HEK293 (cell line): ENCODE measurements at regions not wholly inside any gene's neighbourhood (a gene's known extent, or its start where the extent isn't known, plus 50 kb on each side); places are given as distances from the start of the nearest gene placed in this dataset.

Experiments
- CTCF ChIA-PET: fragments of 350-600 bp; formaldehyde crosslinking; extraction: SDS; loops from one replicate; lab custom pipeline; 2021; ENCODE audit warnings: antibody characterized with exemption; lab: Yijun Ruan, JAX
- POLR2A ChIA-PET: fragments of 300-600 bp; formaldehyde crosslinking; extraction: SDS; loops from one replicate; lab custom pipeline; 2020; ENCODE audit warnings: antibody characterized with exemption, inconsistent platforms; lab: Yijun Ruan, JAX
- H3K27ac ChIP-seq: fragments of 200-500 bp; sonication (Bioruptor generic); 2 replicates; pipeline ENCODE4 v1.5.1; 2014; ENCODE audit warnings: low read depth, low read length, control low read depth, inconsistent platforms; ENCODE audit errors: extremely low read depth
- H3K36me3 ChIP-seq, 2 experiments: fragments of 200-500 bp in 1 of 2; sonication (Bioruptor generic) in 1 of 2; 1 replicate in 1 of 2; 2 replicates in 1 of 2; pipeline ENCODE4 v1.5.1; 2014 to 2017; ENCODE audit warnings: inconsistent platforms in 2 of 2, low read length in 2 of 2; ENCODE audit not compliant: control insufficient read depth in 2 of 2, insufficient read depth in 1 of 2
- H3K4me1 ChIP-seq: fragments of 200-500 bp; sonication (Bioruptor generic); 2 replicates; pipeline ENCODE4 v1.5.1; 2014; ENCODE audit warnings: mild to moderate bottlenecking, low read length, inconsistent platforms; ENCODE audit not compliant: control insufficient read depth, insufficient read depth
- H3K4me3 ChIP-seq: 2 replicates; pipeline ENCODE4 v1.5.1; 2011; ENCODE audit warnings: low read depth, mild to moderate bottlenecking, control low read depth, low read length, moderate library complexity
- H3K9me3 ChIP-seq: fragments of 200-500 bp; sonication (Bioruptor generic); 2 replicates; pipeline ENCODE4 v1.5.1; 2014; ENCODE audit warnings: low read depth, low read length, inconsistent platforms; ENCODE audit not compliant: control insufficient read depth, insufficient read depth
- GFI1B ChIP-seq: fragments of 450-650 bp; formaldehyde crosslinking; IDR thresholded peaks from 2 replicates; pipeline ENCODE4 v1.5.1; 2016; ENCODE audit warnings: missing biosample characterization, missing genetic modification characterization
- HOXC10 ChIP-seq: sonication (generic); formaldehyde crosslinking; IDR thresholded peaks from 2 replicates; pipeline ENCODE4 v1.8.1; 2023; ENCODE audit warnings: mild to moderate bottlenecking, missing genetic modification reagents
- SP3 ChIP-seq: fragments of 450-650 bp; formaldehyde crosslinking; IDR thresholded peaks from 2 replicates; pipeline ENCODE4 v1.5.1; 2016; ENCODE audit warnings: missing biosample characterization, missing genetic modification characterization
- ZNF132 ChIP-seq: fragments of 450-650 bp; formaldehyde crosslinking; IDR thresholded peaks from 2 replicates; pipeline ENCODE4 v1.5.1; 2017; ENCODE audit warnings: missing biosample characterization, missing genetic modification characterization, borderline replicate concordance
- ZNF138 ChIP-seq: fragments of 450-650 bp; formaldehyde crosslinking; IDR thresholded peaks from 2 replicates; pipeline ENCODE4 v1.5.1; 2016; ENCODE audit warnings: missing biosample characterization, missing genetic modification characterization, borderline replicate concordance
- ZNF146 ChIP-seq: fragments of 450-650 bp; formaldehyde crosslinking; IDR thresholded peaks from 2 replicates; pipeline ENCODE4 v1.5.1; 2016; ENCODE audit warnings: missing biosample characterization, missing genetic modification characterization
- ZNF155 ChIP-seq: fragments of 450-650 bp; formaldehyde crosslinking; IDR thresholded peaks from 2 replicates; pipeline ENCODE4 v1.5.1; 2016; ENCODE audit warnings: missing biosample characterization, missing genetic modification characterization
- ZNF16 ChIP-seq: fragments of 450-650 bp; formaldehyde crosslinking; IDR thresholded peaks from 2 replicates; pipeline ENCODE4 v1.5.1; 2016; ENCODE audit warnings: low read depth, missing biosample characterization, missing genetic modification characterization
- ZNF175 ChIP-seq: fragments of 450-650 bp; formaldehyde crosslinking; IDR thresholded peaks from 2 replicates; pipeline ENCODE4 v1.5.1; 2016; ENCODE audit warnings: missing biosample characterization, missing genetic modification characterization
- ZNF311 ChIP-seq: fragments of 450-650 bp; formaldehyde crosslinking; IDR thresholded peaks from 2 replicates; pipeline ENCODE4 v1.5.1; 2017; ENCODE audit warnings: missing biosample characterization, missing genetic modification characterization, borderline replicate concordance
- ZNF335 ChIP-seq: fragments of 450-650 bp; formaldehyde crosslinking; conservative IDR thresholded peaks from 2 replicates; pipeline ENCODE4 v1.5.1; 2016; ENCODE audit warnings: missing biosample characterization, missing genetic modification characterization
- ZNF350 ChIP-seq: fragments of 450-650 bp; formaldehyde crosslinking; IDR thresholded peaks from 2 replicates; pipeline ENCODE4 v1.5.0; 2017; ENCODE audit warnings: missing biosample characterization, mild to moderate bottlenecking, missing genetic modification characterization
- ZNF37A ChIP-seq: fragments of 450-650 bp; IDR thresholded peaks from 2 replicates; pipeline ENCODE4 v1.5.1; 2018; ENCODE audit warnings: missing biosample characterization, missing genetic modification characterization
- ZNF391 ChIP-seq: fragments of 450-650 bp; formaldehyde crosslinking; IDR thresholded peaks from 2 replicates; pipeline ENCODE4 v1.5.1; 2016; ENCODE audit warnings: low read depth, missing biosample characterization, missing genetic modification characterization, borderline replicate concordance
- ZNF416 ChIP-seq: fragments of 450-650 bp; formaldehyde crosslinking; IDR thresholded peaks from 2 replicates; pipeline ENCODE4 v1.5.1; 2016; ENCODE audit warnings: missing biosample characterization, missing genetic modification characterization
- ZNF488 ChIP-seq: fragments of 450-650 bp; formaldehyde crosslinking; IDR thresholded peaks from 2 replicates; pipeline ENCODE4 v1.5.1; 2016; ENCODE audit warnings: missing biosample characterization, missing genetic modification characterization
- ZNF513 ChIP-seq: fragments of 450-650 bp; IDR thresholded peaks from 2 replicates; pipeline ENCODE4 v1.5.1; 2018; ENCODE audit warnings: missing biosample characterization, missing genetic modification characterization
- ZNF548 ChIP-seq: fragments of 450-650 bp; formaldehyde crosslinking; IDR thresholded peaks from 2 replicates; pipeline ENCODE4 v1.5.1; 2016; ENCODE audit warnings: missing biosample characterization, missing genetic modification characterization
- ZNF639 ChIP-seq: fragments of 450-650 bp; formaldehyde crosslinking; IDR thresholded peaks from 2 replicates; pipeline ENCODE4 v1.5.1; 2016; ENCODE audit warnings: missing biosample characterization, missing genetic modification characterization
- ZNF677 ChIP-seq: fragments of 450-650 bp; IDR thresholded peaks from 2 replicates; pipeline ENCODE4 v1.5.0; 2018; ENCODE audit warnings: missing biosample characterization, mild to moderate bottlenecking, missing genetic modification characterization, moderate library complexity
- ZNF692 ChIP-seq: fragments of 450-650 bp; formaldehyde crosslinking; IDR thresholded peaks from 2 replicates; pipeline ENCODE4 v1.5.1; 2016; ENCODE audit warnings: missing biosample characterization, missing genetic modification characterization
- ZNF76 ChIP-seq: fragments of 450-650 bp; formaldehyde crosslinking; IDR thresholded peaks from 2 replicates; pipeline ENCODE4; 2016; ENCODE audit warnings: low read depth, missing biosample characterization, missing genetic modification characterization, borderline replicate concordance
- ZNF830 ChIP-seq: fragments of 450-650 bp; IDR thresholded peaks from 2 replicates; pipeline ENCODE4 v1.5.0; 2018; ENCODE audit warnings: missing biosample characterization, missing genetic modification characterization, low read depth, mild to moderate bottlenecking, moderate library complexity

GRCh38 chr16:73277071-73277470 is 229.1 kb upstream of the ZFHX3 start:
- H3K9me3 ChIP-seq: no peaks in the 10 kb centered on the region
- CTCF ChIA-PET: no interaction called here

GRCh38 chr16:73275448-73275847 is 227.5 kb upstream of the ZFHX3 start:
- TF ChIP-seq ZNF692 (no peak), ZNF639 (tag by site-specific recombination) (no peak), ZNF146 (no peak), ZNF830 (tag by site-specific recombination) (no peak), ZNF175 (tag by site-specific recombination) (no peak), ZNF391 (tag by site-specific recombination) (no peak), ZNF37A (no peak), HOXC10 (CRISPR knock-in tag) (no peak), ZNF76 (tag by site-specific recombination) (no peak), ZNF488 (tag by site-specific recombination) (no peak), SP3 (tag by site-specific recombination) (no peak), ZNF132 (no peak), GFI1B (no peak), ZNF335 (tag by site-specific recombination) (no peak), ZNF513 (tag by site-specific recombination) (no peak), ZNF350 (no peak), ZNF16 (no peak)
- no peak overlapping the region for H3K4me3 ChIP-seq
- CTCF ChIA-PET: no interaction called here
- no peak overlapping the region for H3K27ac ChIP-seq
- H3K9me3 ChIP-seq: no peaks in the 10 kb centered on the region
- H3K36me3 ChIP-seq: no peaks in the 10 kb centered on the region
- POLR2A ChIA-PET: interaction anchor here (0.7 kb wide), 1 partner anchor 193 kb away, joined by 5 read pairs; no protein-coding TSS in a partner anchor
- H3K4me1 ChIP-seq: no peaks in the 10 kb centered on the region

More at GRCh38 chr16:73277071-73277470, 229.1 kb upstream of the ZFHX3 start:
- Histone ChIP-seq H3K36me3 (no peaks in the 10 kb centered on the region), H3K27ac (no peak overlapping the region), H3K4me3 (no peak overlapping the region), H3K4me1 (no peaks in the 10 kb centered on the region)
- no peak for TF ChIP-seq ZNF677 (tag by site-specific recombination)
- TF ChIP-seq ZNF548 (tag by site-specific recombination): no peak
- no peak for TF ChIP-seq ZNF155 (tag by site-specific recombination)
- no peak for TF ChIP-seq ZNF138 (tag by site-specific recombination)
- TF ChIP-seq ZNF416: no peak
- TF ChIP-seq ZNF311: no peak
- POLR2A ChIA-PET: no interaction called here
